T-cell (primary cell): ENCODE measurements at regions not wholly inside any gene's neighbourhood (a gene's known extent, or its start where the extent isn't known, plus 50 kb on each side); places are given as distances from the start of the nearest gene placed in this dataset.
A peak's percentile ranks its signal among the peaks of the same experiment; 100 is the strongest.

ENCODE experiments used
- ATAC-seq, 4 experiments: fragments of 200-7000 bp in 3 of 4; fragments of 150-1000 bp in 1 of 4; cut with Tn5 transposase; replicated peaks in 1 of 4; 1 replicate in 3 of 4; 2 replicates in 1 of 4; pipeline ENCODE4 v1.10.0; 2021; ENCODE audit warnings: moderate library complexity in 3 of 4, mild to moderate bottlenecking in 2 of 4, moderate number of reproducible peaks in 1 of 4
- CTCF ChIA-PET, 2 donors: fragments of 300-600 bp; sonication (Branson Sonifier 250); formaldehyde crosslinking; loops; one replicate each; lab custom pipeline; 2022; ENCODE audit warnings: antibody characterized with exemption in 2 of 2; lab: Charles Lee
- POLR2A ChIA-PET, 2 donors: fragments of 300-600 bp; sonication (Branson Sonifier 250); formaldehyde crosslinking; loops; one replicate each; lab custom pipeline; 2022; ENCODE audit warnings: antibody characterized with exemption in 2 of 2; lab: Charles Lee
- DNase-seq, 35 experiments: peaks; one replicate each; pipeline versions ENCODE4 v3.0.0 to v3.0.0-alpha.2; 2013 to 2023
- H3K27ac ChIP-seq: one replicate; pipeline ENCODE4 v1.5.1; 2013; ENCODE audit warnings: low read length
- H3K27me3 ChIP-seq, 2 experiments: replicated peaks in 1 of 2; 1 replicate in 1 of 2; 2 replicates in 1 of 2; pipeline versions ENCODE4 v1.6.1 to v1.7.0; 2013; ENCODE audit warnings: low read length in 1 of 2, mixed read lengths in 1 of 2; ENCODE audit not compliant: control insufficient read depth in 2 of 2, insufficient read depth in 2 of 2; ENCODE audit errors: extremely low read depth in 1 of 2
- H3K36me3 ChIP-seq, 2 donors: 1 replicate in 1 of 2; 2 replicates in 1 of 2; pipeline versions ENCODE4 v1.6.1 to v1.7.0; 2013; ENCODE audit warnings: low read length in 1 of 2; ENCODE audit not compliant: control insufficient read depth in 2 of 2, insufficient read depth in 1 of 2; ENCODE audit errors: extremely low read depth in 1 of 2
- H3K4me1 ChIP-seq, 2 experiments: 1 replicate in 1 of 2; 2 replicates in 1 of 2; pipeline versions ENCODE4 v1.6.1 to v1.7.0; 2013; ENCODE audit warnings: low read length in 2 of 2, mixed read lengths in 1 of 2; ENCODE audit not compliant: insufficient read depth in 2 of 2, control insufficient read depth in 1 of 2; ENCODE audit errors: extremely low read depth in 1 of 2
- H3K4me3 ChIP-seq, 2 donors: 1 replicate in 1 of 2; 2 replicates in 1 of 2; pipeline versions ENCODE4 v1.5.1 to v1.7.0; 2013; ENCODE audit warnings: mild to moderate bottlenecking in 2 of 2, low read length in 1 of 2, moderate library complexity in 1 of 2; ENCODE audit not compliant: control insufficient read depth in 1 of 2; ENCODE audit errors: extremely low read depth in 1 of 2
- H3K9me3 ChIP-seq: 2 replicates; pipeline ENCODE4 v1.7.0; 2013
- H3K27ac Mint-ChIP-seq, 2 donors: one replicate each; pipeline ENCODE4 v1.8.0; 2020 to 2021; ENCODE audit warnings: mild to moderate bottlenecking in 2 of 2, mixed read lengths in 2 of 2
- H3K27me3 Mint-ChIP-seq, 2 donors: one replicate each; pipeline ENCODE4 v1.8.0; 2021 to 2022; ENCODE audit warnings: mixed read lengths in 2 of 2
- H3K36me3 Mint-ChIP-seq: one replicate; pipeline ENCODE4 v1.8.0; 2021; ENCODE audit warnings: mixed read lengths
- H3K4me1 Mint-ChIP-seq, 3 donors: one replicate each; pipeline ENCODE4 v1.8.0; 2020 to 2022; ENCODE audit warnings: mixed read lengths in 3 of 3, mild to moderate bottlenecking in 1 of 3
- H3K4me3 Mint-ChIP-seq, 3 donors: one replicate each; pipeline ENCODE4 v1.8.0; 2020 to 2022; ENCODE audit warnings: mild to moderate bottlenecking in 3 of 3, mixed read lengths in 3 of 3, moderate library complexity in 3 of 3
- H3K9me3 Mint-ChIP-seq, 3 donors: one replicate each; pipeline ENCODE4 v1.8.0; 2020 to 2022; ENCODE audit warnings: mixed read lengths in 3 of 3
- WGBS: methylation state at CpG from one replicate; pipeline ENCODE4 v1.1.5; 2013; ENCODE audit warnings: missing lambda C conversion rate; ENCODE audit not compliant: insufficient coverage; 5-methylcytosine and 5-hydroxymethylcytosine counted together

- ATAC-seq = no peak
- WGBS = no CpG with 5 or more reads among the region's 1 CpG
- peaks cover 16 to 32% of the 10 kb centered on the region in 2 experiments for H3K4me1 ChIP-seq
- no peaks in the 10 kb centered on the region for H3K9me3 ChIP-seq
- H3K27me3 Mint-ChIP-seq = no peaks in the 10 kb centered on the region
- H3K27ac ChIP-seq = no peak overlapping the region
- H3K27me3 ChIP-seq = no peaks in the 10 kb centered on the region
- peak overlapping the region; percentile 74 to 84 for H3K27ac Mint-ChIP-seq
- peaks cover 35% of the 10 kb centered on the region for H3K36me3 Mint-ChIP-seq
- H3K9me3 Mint-ChIP-seq = no peaks in the 10 kb centered on the region
- peaks cover 85 to 90% (median 86%) of the 10 kb centered on the region in 3 donors for H3K4me1 Mint-ChIP-seq
- CTCF ChIA-PET = interaction anchor here (0.6 to 1.0 kb wide), 2 partner anchors 26 to 39 kb away, joined by 3 read pairs; no protein-coding TSS in a partner anchor
- H3K36me3 ChIP-seq = no peaks in the 10 kb centered on the region
- POLR2A ChIA-PET = no interaction called here
- DNase-seq = no peak
- H3K4me3 Mint-ChIP-seq = peak overlapping the region in 1 of 3 donors; percentile 53
- H3K4me3 ChIP-seq = no peak overlapping the region
Measured at GRCh38 chr13:99067159-99067985, 89.5 kb upstream of the DOCK9 start.

GRCh38 chr13:99071211-99071610 lies 93.3 kb upstream of the DOCK9 start:
- Histone ChIP-seq H3K36me3 (no peaks in the 10 kb centered on the region), H3K4me3 (no peak overlapping the region), H3K4me1 (peaks cover 15 to 32% of the 10 kb centered on the region in 2 experiments), H3K27me3 (no peaks in the 10 kb centered on the region), H3K27ac (no peak overlapping the region), H3K9me3 (no peaks in the 10 kb centered on the region)
- ChIA-PET POLR2A (interaction anchor here (0.6 kb wide), 2 partner anchors 12 to 17 kb away, joined by 4 to 9 read pairs; no protein-coding TSS in a partner anchor), CTCF (no interaction called here)
- H3K9me3 Mint-ChIP-seq = peaks cover 0 to 9% (median 0%) of the 10 kb centered on the region in 3 donors
- H3K27me3 Mint-ChIP-seq = no peaks in the 10 kb centered on the region
- DNase-seq (no peak), ATAC-seq (no peak)
- H3K4me3 Mint-ChIP-seq = no peak overlapping the region
- peaks cover 83 to 89% (median 84%) of the 10 kb centered on the region in 3 donors for H3K4me1 Mint-ChIP-seq
- 100% methylated on average over 1 of the region's 2 CpGs for WGBS
- peaks cover 41% of the 10 kb centered on the region for H3K36me3 Mint-ChIP-seq
- H3K27ac Mint-ChIP-seq = peak overlapping the region in 1 of 2 donors; percentile 29

GRCh38 chr13:99071666-99072065 lies 93.8 kb upstream of the DOCK9 start:
- no peak for ATAC-seq
- peaks cover 0 to 9% (median 0%) of the 10 kb centered on the region in 3 donors for H3K9me3 Mint-ChIP-seq
- H3K4me1 Mint-ChIP-seq = peaks cover 85 to 89% (median 85%) of the 10 kb centered on the region in 3 donors
- Histone ChIP-seq H3K36me3 (no peaks in the 10 kb centered on the region), H3K27me3 (no peaks in the 10 kb centered on the region), H3K9me3 (no peaks in the 10 kb centered on the region), H3K4me1 (peaks cover 17 to 33% of the 10 kb centered on the region in 2 experiments), H3K4me3 (no peak overlapping the region), H3K27ac (no peak overlapping the region)
- H3K4me3 Mint-ChIP-seq = no peak overlapping the region
- H3K36me3 Mint-ChIP-seq = peaks cover 41% of the 10 kb centered on the region
- 100% methylated on average over 3 of the region's 6 CpGs for WGBS
- POLR2A ChIA-PET = no interaction called here
- H3K27me3 Mint-ChIP-seq = no peaks in the 10 kb centered on the region
- CTCF ChIA-PET = no interaction called here
- H3K27ac Mint-ChIP-seq = peak overlapping the region in 1 of 2 donors; percentile 29
- no peak for DNase-seq

- Mint-ChIP-seq H3K4me3 (no peak overlapping the region), H3K27ac (peak overlapping the region; percentile 37 to 55), H3K36me3 (peaks cover 43% of the 10 kb centered on the region), H3K9me3 (peaks cover 0 to 9% (median 0%) of the 10 kb centered on the region in 3 donors), H3K27me3 (no peaks in the 10 kb centered on the region), H3K4me1 (peaks cover 85 to 89% (median 85%) of the 10 kb centered on the region in 3 donors)
- Histone ChIP-seq H3K36me3 (no peaks in the 10 kb centered on the region), H3K27me3 (no peaks in the 10 kb centered on the region), H3K4me3 (no peak overlapping the region), H3K27ac (no peak overlapping the region), H3K9me3 (no peaks in the 10 kb centered on the region), H3K4me1 (peaks cover 16 to 33% of the 10 kb centered on the region in 2 experiments)
- CTCF ChIA-PET = no interaction called here
- ATAC-seq = peak in 3 of 4 experiments; percentile 39 to 58 (median 56)
- DNase-seq = no peak
- no CpG with 5 or more reads among the region's 2 CpGs for WGBS
- POLR2A ChIA-PET = no interaction called here
Measured at GRCh38 chr13:99072356-99072755, 94.5 kb upstream of the DOCK9 start.

GRCh38 chr13:99072941-99073340 lies 95.1 kb upstream of the DOCK9 start:
- ATAC-seq (no peak), DNase-seq (no peak)
- Mint-ChIP-seq H3K9me3 (peaks cover 0 to 9% (median 0%) of the 10 kb centered on the region in 3 donors), H3K27me3 (no peaks in the 10 kb centered on the region), H3K4me1 (peaks cover 85 to 89% (median 85%) of the 10 kb centered on the region in 3 donors), H3K36me3 (peaks cover 44% of the 10 kb centered on the region), H3K27ac (peak overlapping the region; percentile 58 to 81), H3K4me3 (no peak overlapping the region)
- CTCF ChIA-PET = interaction anchor here in 1 of 2 donors (0.7 kb wide), 1 partner anchor 26 kb away, joined by 3 read pairs; no protein-coding TSS in a partner anchor
- no peaks in the 10 kb centered on the region for H3K27me3 ChIP-seq
- H3K36me3 ChIP-seq = no peaks in the 10 kb centered on the region
- WGBS = 88% methylated on average over 4 of the region's 4 CpGs
- H3K4me1 ChIP-seq = peaks cover 18 to 34% of the 10 kb centered on the region in 2 experiments
- H3K9me3 ChIP-seq = no peaks in the 10 kb centered on the region
- POLR2A ChIA-PET = interaction anchor here in 1 of 2 donors (0.6 to 0.7 kb wide), 2 partner anchors 28 to 1328 kb away, joined by 3 to 12 read pairs; no protein-coding TSS in a partner anchor
- no peak overlapping the region for H3K27ac ChIP-seq
- no peak overlapping the region for H3K4me3 ChIP-seq

DNA sequence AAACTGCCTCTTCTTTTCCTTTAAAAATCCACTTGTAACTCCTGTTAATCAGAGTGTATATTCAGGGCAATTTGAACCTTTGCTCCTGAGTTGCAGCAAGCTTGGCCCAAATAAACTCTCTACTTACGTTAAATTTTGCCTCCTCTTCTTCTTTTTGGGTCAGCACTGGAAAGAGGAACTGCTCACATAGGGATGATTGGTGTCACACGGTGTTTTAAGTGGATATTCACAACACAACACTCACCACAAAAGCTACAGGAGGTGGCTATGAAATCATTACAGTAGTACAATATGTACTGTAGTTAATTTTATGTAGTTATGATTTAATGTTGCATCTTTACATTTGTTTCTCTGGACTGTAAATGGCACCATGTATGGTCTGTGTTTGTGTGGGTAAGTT lies 96.8 kb upstream of the DOCK9 start:
- ChIA-PET CTCF (interaction anchor here in 1 of 2 donors (0.9 to 1.1 kb wide), 3 partner anchors 10 to 46 kb away, joined by 3 to 4 read pairs (median 3); no protein-coding TSS in a partner anchor), POLR2A (interaction anchor here (0.6 to 1.4 kb wide), 2 partner anchors 9 to 11 kb away, joined by 3 to 4 read pairs; no protein-coding TSS in a partner anchor)
- H3K4me1 ChIP-seq = peaks cover 23 to 40% of the 10 kb centered on the region in 2 experiments
- ATAC-seq = no peak
- no peaks in the 10 kb centered on the region for H3K9me3 ChIP-seq
- no peaks in the 10 kb centered on the region for H3K27me3 ChIP-seq
- H3K4me3 Mint-ChIP-seq = no peak overlapping the region
- peak overlapping the region; percentile 16 to 55 for H3K27ac Mint-ChIP-seq
- no peaks in the 10 kb centered on the region for H3K27me3 Mint-ChIP-seq
- WGBS = no CpG with 5 or more reads among the region's 2 CpGs
- H3K27ac ChIP-seq = no peak overlapping the region
- DNase-seq = no peak
- H3K4me3 ChIP-seq = no peak overlapping the region
- H3K4me1 Mint-ChIP-seq = peaks cover 89 to 91% (median 89%) of the 10 kb centered on the region in 3 donors
- H3K9me3 Mint-ChIP-seq = peaks cover 0 to 9% (median 0%) of the 10 kb centered on the region in 3 donors
- no peaks in the 10 kb centered on the region for H3K36me3 ChIP-seq
- peaks cover 43% of the 10 kb centered on the region for H3K36me3 Mint-ChIP-seq
